Adrenal gland (tissue), 5 donors: ENCODE measurements at regions not wholly inside any gene's neighbourhood (a gene's known extent, or its start where the extent isn't known, plus 50 kb on each side); places are given as distances from the start of the nearest gene placed in this dataset.

Source experiments
- POLR2A ChIP-seq, 2 donors: fragments of 450-650 bp; IDR thresholded peaks; one replicate each; pipeline ENCODE4 v1.6.1; 2017; ENCODE audit warnings: antibody characterized with exemption in 2 of 2, mild to moderate bottlenecking in 2 of 2, moderate library complexity in 1 of 2
- TF ChIP-seq, protein P1 (sequence below), 6 experiments: fragments of 450-650 bp in 4 of 6; fragments of 200-600 bp in 2 of 6; sonication (generic) in 1 of 6; IDR thresholded peaks; 1 replicate in 5 of 6; 2 replicates in 1 of 6; pipeline versions ENCODE4 v1.5.1 to v1.8.0; 2016 to 2021; ENCODE audit warnings: antibody characterized with exemption in 6 of 6, mild to moderate bottlenecking in 2 of 6, moderate library complexity in 1 of 6
- donor health status: DM: no; HTN: no; CAD: no.

DNA sequence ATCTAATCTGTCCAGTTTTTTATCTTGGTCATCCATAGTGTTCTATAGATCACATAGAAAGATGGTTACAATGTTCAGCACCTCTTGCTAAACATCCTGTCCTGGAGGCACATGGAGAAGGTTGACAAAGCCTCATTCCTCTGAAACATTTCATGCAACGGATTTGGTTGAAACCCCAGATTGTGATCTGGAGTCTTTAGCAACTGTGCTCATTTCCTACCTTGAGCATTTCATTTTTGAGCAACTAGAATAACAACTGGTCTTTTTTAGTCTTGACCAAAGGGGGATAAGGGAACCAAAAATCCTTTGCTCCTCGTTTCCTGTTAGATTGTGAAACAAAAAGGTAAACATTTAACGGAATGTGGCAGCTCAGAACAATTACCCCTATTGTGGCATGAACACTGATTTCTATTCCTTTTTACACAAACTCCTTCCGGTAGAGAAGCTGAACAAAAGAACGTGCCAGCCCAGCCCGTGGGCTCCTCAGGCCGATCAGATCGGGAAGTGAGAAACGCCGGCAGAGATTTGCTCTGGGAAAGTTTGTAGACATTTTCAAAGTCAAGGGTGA, 94.7 kb upstream of the ERRFI1 start:
- no peak for TF ChIP-seq POLR2A (IDR thresholded peaks at IDR 0.05)
- TF ChIP-seq, protein P1, sequence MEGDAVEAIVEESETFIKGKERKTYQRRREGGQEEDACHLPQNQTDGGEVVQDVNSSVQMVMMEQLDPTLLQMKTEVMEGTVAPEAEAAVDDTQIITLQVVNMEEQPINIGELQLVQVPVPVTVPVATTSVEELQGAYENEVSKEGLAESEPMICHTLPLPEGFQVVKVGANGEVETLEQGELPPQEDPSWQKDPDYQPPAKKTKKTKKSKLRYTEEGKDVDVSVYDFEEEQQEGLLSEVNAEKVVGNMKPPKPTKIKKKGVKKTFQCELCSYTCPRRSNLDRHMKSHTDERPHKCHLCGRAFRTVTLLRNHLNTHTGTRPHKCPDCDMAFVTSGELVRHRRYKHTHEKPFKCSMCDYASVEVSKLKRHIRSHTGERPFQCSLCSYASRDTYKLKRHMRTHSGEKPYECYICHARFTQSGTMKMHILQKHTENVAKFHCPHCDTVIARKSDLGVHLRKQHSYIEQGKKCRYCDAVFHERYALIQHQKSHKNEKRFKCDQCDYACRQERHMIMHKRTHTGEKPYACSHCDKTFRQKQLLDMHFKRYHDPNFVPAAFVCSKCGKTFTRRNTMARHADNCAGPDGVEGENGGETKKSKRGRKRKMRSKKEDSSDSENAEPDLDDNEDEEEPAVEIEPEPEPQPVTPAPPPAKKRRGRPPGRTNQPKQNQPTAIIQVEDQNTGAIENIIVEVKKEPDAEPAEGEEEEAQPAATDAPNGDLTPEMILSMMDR (IDR thresholded peaks at IDR 0.05): no peak
